ENCODE measurements at regions not wholly inside any gene's neighbourhood (a gene's known extent, or its start where the extent isn't known, plus 50 kb on each side); places are given as distances from the start of the nearest gene placed in this dataset.
A peak's percentile ranks its signal among the peaks of the same experiment; 100 is the strongest.

GRCh38 chr6:151675746-151676459, 131.6 kb upstream of the ESR1 start:
- TF ChIP-seq POLR2A (IDR thresholded peaks at IDR 0.05), result no peak
- TF ChIP-seq CTCF (IDR thresholded peaks at IDR 0.05), result peak in 5 of 7 experiments; percentile 56 to 78 (median 72)
- TF ChIP-seq POLR2AphosphoS5 (IDR thresholded peaks at IDR 0.05), result no peak

Data from stomach (tissue), 4 donors.